ENCODE measurements at regions not wholly inside any gene's neighbourhood (a gene's known extent, or its start where the extent isn't known, plus 50 kb on each side); places are given as distances from the start of the nearest gene placed in this dataset.

DNA sequence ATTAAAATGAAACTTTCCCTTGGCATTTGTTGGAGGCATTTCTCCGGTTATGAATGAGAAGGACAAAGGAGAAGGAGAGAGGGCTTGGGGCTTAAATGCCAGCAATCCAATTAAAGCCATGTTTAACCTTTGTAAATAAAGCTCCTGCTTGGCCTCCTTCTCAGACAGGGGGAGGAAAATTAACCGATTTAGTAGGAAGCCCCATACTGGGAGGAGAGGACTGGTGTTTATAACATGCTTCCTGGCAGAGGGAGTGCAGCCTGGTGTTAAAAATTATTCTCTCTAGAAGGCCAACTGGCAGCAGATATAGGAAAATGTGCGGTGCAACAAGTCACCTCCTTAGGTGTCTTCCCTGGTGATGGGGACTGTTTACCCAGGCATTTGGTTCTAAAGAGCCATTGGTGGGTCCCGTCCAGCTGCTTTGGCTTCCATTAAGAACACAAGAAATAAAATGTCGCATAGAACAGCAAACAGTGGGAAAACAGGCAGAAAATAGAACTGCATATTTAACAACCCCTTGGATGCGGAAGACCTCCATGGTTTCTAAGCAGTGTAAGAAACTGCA is 846.5 kb downstream of the TYW1 start:
- DNase-seq (ENCODE audit: low read depth) = no peak

- no peak for DNase-seq (ENCODE audit: low read depth)
These were observed 847.0 kb downstream of the TYW1 start for GRCh38 chr7:67843615-67844014.

DNA sequence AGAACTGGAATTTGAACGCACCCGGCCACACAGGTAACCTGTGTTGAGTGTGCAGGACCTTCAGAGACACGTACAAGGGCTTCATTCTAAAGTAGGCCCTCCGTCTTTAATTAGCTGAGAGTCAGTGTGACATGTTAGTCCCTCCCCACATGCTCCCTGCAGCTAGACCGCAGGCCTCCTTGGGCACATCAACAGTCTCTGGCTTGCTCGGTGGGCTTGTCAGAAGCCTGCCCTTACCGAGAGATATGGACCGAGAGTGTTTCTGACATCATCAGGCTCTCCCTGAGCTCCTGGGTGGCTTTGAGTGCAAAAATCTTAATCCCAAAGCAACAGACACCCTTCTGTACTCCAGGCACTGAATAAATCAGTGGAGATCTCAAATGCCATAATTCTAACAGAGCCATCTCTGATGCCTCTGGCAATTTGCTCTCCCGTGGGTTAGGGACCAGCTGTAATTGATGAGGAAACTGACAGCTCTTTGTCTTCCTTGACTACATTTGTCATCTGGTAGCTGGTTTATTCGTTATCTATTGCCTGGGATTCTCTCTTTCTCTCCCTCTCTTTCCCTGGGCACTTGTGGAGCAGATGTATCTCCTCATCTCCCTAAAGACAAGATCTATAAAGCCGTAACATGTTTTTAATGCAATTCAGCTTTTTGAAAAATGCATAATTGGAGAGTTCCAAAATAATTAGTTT is 850.6 kb downstream of the TYW1 start:
- no peak for DNase-seq (ENCODE audit: low read depth)

- no peak for DNase-seq (ENCODE audit: low read depth)
These were observed 857.9 kb downstream of the TYW1 start for GRCh38 chr7:67854221-67855178.

DNA sequence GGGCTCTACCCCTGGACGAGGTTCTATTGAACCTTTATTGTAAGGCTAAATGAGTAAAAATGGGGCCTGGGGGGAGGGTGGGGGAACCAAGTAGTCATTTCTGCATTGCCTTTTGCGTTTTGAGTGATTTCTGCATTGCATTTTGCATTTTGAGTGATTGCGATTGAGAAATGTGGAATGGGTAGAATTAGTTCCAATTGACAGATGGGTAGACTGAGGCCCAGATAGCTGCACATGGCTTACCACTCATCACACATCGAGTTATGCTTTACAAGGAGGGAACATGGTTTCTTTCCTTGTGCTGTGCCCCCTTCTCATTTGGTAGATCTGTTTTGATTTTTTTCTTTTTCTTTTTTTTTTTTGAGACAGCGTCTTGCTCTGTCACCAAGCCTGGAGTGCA is 858.7 kb downstream of the TYW1 start:
- DNase-seq (ENCODE audit: low read depth) = no peak

DNA sequence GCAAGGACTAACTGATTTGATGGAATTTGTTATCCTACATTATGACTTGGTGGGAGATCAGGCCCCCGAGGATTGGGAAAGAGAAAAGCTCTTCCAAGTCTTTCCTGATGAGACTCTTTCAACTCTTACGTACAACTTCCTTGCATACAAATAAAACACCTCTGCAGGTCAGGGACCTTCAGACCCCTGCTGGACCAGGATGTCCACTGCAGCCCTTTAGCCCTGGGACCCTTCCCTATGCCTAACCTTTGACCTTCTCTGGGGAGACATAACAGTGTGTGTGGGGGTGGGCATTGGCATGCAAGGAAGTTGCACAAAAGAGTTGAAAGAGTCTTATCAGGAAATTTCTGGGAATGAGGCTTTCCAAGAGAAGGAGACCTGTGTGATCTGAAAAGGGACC is 859.4 kb downstream of the TYW1 start:
- DNase-seq (ENCODE audit: low read depth) = no peak

DNA sequence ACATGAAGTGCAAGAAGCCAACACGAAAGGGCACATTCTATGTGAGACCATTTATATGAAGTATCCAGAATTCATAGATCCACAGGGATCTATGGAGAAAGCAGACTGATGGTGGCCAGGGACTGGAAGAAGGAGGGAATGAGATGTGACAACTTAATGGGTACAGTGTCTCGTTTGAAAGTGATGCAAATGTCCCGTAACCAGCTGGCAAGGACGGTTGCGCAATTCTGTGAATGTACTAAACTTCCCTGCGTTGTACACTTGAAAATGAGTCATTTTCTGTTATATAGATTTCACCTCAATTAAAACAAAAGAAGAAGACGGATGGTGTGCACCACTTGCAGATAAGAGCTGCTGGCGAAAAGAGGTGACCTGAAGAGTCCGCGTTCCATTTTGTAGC is 861.1 kb downstream of the TYW1 start:
- DNase-seq (ENCODE audit: low read depth) = no peak

- no peak for DNase-seq (ENCODE audit: low read depth)
These were observed 862.3 kb downstream of the TYW1 start for GRCh38 chr7:67858931-67859330.

DNA sequence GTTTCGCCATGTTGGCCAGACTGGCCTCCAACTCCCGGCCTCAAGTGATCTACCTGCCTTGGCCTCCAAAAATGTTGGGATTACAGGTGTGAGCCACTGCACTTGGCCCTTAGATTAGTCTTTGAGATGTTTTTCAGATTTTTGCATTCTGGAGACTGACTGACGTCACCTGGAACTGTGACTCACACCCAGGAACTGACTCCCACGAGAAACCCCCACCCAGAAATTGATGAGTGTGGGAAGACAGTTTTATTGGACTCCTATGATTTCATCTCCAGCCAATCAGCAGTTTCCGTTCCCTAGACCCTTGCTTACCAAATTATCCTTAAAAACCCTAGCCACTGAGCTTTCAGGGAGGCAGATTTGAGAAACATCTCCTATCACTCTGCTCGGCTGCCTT is 867.3 kb downstream of the TYW1 start:
- DNase-seq (ENCODE audit: low read depth) = no peak

DNA sequence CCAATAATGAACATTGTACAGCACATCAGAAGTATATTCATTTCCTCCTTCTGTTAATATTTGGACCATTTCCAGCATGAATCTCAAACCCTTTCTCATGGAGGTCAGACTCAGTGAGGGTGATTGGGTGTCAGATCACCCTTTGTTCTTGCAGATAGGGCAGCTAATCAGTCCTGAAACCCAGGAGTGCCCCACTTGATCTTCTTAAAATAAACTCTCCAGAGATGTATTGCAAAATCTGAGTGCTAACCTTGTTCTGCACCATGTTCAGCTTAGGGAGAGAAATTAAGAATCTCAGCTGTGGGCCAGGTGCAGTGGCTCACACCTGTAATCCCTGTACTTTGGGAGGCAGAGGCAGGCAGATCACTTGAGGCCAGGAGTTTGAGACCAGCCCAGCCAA is 869.4 kb downstream of the TYW1 start:
- DNase-seq (ENCODE audit: low read depth) = no peak

- no peak for DNase-seq (ENCODE audit: low read depth)
These were observed 870.2 kb downstream of the TYW1 start for GRCh38 chr7:67866812-67867211.

- no peak for DNase-seq (ENCODE audit: low read depth)
These were observed 873.8 kb downstream of the TYW1 start for GRCh38 chr7:67870396-67870795.

- no peak for DNase-seq (ENCODE audit: low read depth)
These were observed 878.9 kb downstream of the TYW1 start for GRCh38 chr7:67875558-67875957.

- no peak for DNase-seq (ENCODE audit: low read depth)
These were observed 882.2 kb downstream of the TYW1 start for GRCh38 chr7:67878808-67879207.

DNA sequence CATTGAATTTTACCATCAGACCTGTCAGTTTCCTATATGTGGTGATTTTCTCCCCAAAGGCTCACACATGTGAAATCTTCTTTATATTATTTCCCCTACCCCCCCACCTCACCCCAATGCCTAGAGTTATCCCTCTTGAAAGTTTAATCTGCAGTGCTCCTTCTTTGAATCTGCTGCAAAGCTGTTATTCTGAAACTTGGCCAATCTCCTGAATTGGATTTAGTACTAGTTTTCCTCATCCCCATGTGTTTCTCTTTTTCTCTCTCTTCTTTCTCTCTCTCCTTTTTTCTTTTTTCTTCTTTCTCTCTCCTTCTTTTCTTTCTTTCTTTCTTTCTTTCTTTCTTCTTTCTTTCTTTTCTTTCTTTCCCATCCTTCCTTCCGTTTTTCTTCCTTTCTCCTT is 886.2 kb downstream of the TYW1 start:
- no peak for DNase-seq (ENCODE audit: low read depth)

DNA sequence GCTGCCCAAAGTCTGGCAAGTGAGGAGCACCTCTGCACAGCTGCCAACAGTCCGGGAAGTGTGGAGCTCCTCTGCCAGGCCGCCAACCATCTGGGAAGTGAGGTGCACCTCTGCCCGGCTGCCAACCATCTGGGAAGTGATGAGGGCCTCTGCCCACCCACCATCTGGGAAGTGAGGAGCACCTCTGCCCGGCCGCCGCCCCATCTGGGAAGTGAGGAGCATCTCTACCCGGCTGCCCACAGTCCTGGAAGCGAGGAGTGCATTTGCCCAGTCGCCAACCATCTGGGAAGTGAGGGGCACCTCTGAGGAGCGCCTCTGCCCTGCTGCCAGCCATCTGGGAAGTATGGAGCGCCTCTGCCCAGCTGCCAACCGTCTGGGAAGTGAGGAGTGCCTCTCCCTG is 893.7 kb downstream of the TYW1 start:
- no peak for DNase-seq (ENCODE audit: low read depth)

DNA sequence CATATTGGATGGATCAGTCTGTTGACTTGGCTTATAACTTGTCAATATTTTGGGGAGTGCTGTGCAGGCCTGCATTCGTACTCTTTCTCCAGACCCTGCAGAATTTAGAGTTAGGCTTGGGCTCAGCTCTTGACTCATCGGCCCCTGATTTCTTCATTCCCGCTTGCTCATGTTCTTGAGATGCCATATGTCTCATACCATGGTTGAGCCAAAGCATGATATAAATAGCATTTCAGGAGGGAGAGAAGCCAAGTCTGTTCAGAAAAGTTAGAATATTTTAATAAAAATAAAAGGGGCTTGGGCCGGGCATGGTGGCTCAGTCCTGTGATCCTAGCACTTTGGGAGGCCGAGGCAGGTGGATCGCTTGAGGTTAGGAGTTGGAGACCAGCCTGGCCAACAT is 898.1 kb downstream of the TYW1 start:
- DNase-seq (ENCODE audit: low read depth) = no peak

GRCh38 chr7:67896721-67897120 is 900.1 kb downstream of the TYW1 start:
- DNase-seq (ENCODE audit: low read depth) = no peak

GRCh38 chr7:67900456-67900855 is 903.8 kb downstream of the TYW1 start:
- DNase-seq (ENCODE audit: low read depth) = no peak

DNA sequence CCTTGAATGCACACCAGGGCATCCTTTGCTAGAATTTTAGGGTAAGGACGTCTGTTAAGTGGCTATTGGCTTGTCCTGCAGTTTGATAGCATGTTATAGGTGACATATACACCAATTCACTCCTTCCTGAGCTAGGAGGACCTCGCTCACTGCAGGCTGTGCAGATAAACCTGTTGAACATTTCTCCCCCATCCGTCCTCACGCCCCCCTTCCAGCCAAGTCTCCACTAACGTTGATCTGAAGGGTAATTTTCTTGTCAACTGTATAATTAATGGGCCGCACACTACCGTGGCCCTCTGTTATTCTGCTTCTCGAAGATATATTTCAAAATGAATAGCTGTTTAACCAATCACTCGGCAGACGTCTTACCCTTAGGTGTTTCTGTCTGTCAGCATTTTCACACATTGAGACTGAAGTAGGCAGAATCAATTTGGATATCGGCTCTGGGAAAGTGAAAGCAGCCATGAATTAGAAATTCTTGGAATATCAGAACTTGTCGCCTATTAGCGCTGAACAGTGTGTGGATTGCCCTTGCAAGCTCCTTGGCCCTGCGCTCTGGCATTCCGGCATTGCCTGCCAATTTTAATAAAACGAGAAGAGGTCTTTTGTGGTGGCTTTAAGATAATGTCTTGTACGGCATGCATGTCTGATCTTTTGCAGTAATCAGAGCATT is 905.3 kb downstream of the TYW1 start:
- DNase-seq (ENCODE audit: low read depth) = no peak

- DNase-seq (ENCODE audit: low read depth) = no peak
These were observed 911.2 kb downstream of the TYW1 start for GRCh38 chr7:67907792-67908191.

DNA sequence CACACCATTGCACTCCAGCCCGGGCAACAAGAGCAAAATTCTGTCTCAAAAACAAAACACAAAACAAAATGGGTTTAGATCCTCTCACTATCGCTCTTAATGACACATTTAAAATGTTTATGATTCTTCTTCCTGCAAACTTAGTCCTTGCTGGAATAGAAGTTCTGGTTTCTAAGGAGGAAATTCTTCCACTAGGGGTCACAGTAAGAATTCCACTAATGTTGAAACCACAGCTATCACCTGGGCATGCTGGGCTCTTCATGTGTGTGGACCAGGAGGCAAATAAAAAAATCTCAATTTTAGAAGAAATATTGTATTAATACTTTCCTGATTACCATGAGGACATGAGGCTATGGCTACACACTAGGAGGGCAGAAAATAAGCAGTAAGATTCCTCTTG is 915.8 kb downstream of the TYW1 start:
- DNase-seq (ENCODE audit: low read depth) = no peak

- no peak for DNase-seq (ENCODE audit: low read depth)
These were observed 917.0 kb downstream of the TYW1 start for GRCh38 chr7:67913604-67914003.
